PC-9 (cell line): ENCODE measurements at regions not wholly inside any gene's neighbourhood (a gene's known extent, or its start where the extent isn't known, plus 50 kb on each side); places are given as distances from the start of the nearest gene placed in this dataset.

ENCODE experiments used
- EZH2 ChIP-seq: fragments of 200-600 bp; sonication (generic); IDR thresholded peaks from 2 replicates; pipeline ENCODE4 v1.8.0; 2017; ENCODE audit warnings: antibody characterized with exemption, low read depth
- TF ChIP-seq, protein P1 (sequence below): fragments of 200-600 bp; sonication (generic); conservative IDR thresholded peaks from 2 replicates; pipeline ENCODE4 v1.6.1; 2017; ENCODE audit warnings: mixed run types, antibody characterized with exemption, mild to moderate bottlenecking, moderate library complexity

DNA sequence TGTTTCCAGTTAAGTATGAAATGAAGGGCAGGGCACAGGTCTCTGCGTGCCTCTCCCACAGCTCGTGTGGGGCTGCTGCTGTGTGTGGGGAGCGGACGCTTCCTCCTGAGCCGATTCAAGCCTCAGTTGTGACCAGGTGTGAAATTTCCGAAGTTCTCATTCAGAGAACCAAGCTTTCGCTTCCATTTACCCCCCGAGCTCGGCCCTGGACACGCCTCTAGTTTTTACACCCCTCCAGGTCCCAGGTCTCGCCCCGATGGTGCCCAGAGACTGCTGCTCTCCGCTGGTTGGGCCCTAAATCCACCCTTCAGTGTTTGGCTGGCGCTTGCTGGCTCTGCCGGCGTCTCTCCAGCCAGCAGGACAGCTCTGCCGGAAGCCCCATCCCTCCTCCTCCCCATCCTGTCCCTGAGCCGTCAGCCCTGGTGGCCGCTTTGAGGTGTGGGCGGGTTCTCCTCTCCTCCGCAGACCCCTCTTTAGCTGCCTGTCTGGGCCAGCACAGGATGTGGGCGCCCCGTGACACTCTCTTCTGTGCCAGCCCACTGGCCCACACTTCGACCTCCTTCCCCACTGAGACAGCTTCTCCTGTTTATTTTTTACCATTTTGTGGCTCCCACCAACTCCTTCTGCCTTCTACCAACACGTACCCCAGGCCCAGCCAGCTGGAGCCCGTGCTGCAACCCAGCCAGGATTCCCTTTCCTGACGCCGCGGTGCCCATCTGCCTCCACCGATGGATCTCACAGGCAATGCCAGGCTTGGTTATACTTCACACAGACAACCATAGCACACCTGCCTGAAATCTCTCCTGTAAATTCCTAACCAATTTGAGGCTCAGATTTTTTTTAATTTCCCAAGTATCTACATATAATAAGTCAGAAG is 142.8 kb downstream of the DLL1 start:
- TF ChIP-seq, protein P1, sequence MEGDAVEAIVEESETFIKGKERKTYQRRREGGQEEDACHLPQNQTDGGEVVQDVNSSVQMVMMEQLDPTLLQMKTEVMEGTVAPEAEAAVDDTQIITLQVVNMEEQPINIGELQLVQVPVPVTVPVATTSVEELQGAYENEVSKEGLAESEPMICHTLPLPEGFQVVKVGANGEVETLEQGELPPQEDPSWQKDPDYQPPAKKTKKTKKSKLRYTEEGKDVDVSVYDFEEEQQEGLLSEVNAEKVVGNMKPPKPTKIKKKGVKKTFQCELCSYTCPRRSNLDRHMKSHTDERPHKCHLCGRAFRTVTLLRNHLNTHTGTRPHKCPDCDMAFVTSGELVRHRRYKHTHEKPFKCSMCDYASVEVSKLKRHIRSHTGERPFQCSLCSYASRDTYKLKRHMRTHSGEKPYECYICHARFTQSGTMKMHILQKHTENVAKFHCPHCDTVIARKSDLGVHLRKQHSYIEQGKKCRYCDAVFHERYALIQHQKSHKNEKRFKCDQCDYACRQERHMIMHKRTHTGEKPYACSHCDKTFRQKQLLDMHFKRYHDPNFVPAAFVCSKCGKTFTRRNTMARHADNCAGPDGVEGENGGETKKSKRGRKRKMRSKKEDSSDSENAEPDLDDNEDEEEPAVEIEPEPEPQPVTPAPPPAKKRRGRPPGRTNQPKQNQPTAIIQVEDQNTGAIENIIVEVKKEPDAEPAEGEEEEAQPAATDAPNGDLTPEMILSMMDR: no peak
- TF ChIP-seq EZH2: no peak
